ENCODE measurements at regions not wholly inside any gene's neighbourhood (a gene's known extent, or its start where the extent isn't known, plus 50 kb on each side); places are given as distances from the start of the nearest gene placed in this dataset.
"Not testable (repeated sequence)": the region's sequence is repeated elsewhere in the genome, so short reads cannot be mapped to it uniquely, and the experiment has no call there.

DNA sequence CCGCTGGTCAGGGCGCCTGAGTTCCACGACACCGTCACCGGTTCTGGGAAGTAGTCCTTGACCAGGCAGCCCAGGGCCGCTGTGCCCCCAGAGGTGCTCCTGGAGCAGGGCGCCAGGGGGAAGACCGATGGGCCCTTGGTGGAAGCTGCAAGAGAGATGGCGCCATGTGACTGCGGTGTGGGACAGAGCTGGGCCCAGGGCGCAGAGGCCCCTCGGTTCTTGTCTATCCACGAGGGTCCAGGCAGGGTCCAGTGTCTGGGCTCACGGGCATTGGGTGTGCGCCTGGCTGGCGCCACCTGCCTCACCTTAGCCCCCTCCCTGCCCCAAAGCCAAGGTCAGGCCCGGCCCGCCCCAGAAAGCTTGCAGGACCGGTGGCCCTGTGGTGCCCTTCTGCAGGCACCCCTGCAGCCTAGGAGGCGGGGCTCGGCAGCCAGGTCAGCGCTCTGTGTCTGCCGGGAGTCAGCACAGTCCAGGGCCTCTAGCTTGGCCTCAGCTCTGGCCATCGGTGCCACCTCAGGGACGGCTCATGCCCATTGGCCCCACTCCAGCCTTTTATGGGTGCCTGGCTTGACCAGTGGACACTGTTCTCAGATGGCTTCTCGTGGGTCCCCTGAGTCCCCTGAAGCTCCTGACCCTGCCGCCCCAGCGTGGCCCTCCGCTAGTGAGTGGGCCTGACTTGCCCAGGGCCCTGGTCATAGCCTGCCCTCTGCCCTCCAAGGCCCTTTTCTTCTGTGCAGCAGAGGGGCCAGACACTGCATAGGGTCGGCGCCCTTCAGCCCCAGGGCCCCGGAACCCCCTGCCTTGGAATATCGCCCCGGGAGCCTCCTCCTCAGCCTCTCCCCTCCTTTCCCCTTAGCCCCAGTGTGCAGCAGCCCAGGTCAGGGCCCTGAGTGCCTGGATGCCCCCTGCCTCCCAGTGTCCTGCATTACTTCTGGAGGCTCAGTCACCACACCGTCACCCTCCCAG lies 245.2 kb downstream of the TMEM121 start:
- in situ Hi-C loops (cut with MboI; ENCODE audit: low sequenced_read_pairs): not testable (repeated sequence)

DNA sequence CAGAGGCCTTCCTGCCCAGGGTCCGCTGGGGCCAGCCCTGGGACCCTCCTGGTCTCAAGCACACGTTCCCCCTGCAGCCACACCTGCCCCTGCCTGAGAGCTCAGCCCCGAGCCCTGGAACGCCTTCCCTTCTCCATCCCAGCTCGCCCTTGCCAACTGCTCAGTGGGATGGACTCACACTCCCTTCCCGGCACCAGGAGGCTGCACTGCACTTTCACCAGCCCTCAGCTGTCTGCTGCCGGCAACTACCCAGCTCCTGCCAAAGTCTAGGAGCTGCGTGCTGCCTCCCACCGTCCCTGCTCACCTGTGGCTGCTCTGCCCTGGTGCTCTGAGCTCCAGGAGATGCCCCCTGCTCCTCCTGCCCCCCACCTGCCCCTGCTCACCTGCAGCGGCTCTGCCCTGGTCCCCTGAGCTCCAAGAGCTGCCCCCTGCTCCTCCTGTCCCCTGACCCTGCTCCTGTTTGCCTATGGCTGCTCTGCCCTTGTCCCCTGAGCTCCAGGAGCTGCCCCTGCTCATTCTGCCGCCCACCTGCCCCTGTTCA lies 246.4 kb downstream of the TMEM121 start:
- in situ Hi-C loops (cut with MboI; ENCODE audit: low sequenced_read_pairs): not testable (repeated sequence)

DNA sequence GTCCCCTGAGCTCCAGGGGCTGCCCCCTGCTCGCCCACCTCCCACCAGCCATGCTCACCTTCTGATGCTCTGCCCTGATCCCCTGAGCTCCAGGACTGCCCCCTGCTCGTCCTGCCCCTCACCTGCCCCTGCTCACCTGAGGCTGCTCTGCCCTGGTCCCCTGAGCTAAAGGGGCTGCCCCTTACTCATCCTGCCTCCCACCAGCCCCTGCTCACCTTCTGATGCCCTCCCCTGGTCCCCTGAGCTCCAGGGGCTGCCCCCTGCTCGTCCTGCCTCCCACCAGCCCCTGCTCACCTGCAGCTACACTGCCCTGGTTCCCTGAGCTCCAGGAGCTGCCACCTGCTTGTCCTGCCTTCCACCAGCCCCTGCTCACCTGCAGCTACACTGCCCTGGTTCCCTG lies 247.2 kb downstream of the TMEM121 start:
- in situ Hi-C loops (cut with MboI; ENCODE audit: low sequenced_read_pairs): no loop called here

DNA sequence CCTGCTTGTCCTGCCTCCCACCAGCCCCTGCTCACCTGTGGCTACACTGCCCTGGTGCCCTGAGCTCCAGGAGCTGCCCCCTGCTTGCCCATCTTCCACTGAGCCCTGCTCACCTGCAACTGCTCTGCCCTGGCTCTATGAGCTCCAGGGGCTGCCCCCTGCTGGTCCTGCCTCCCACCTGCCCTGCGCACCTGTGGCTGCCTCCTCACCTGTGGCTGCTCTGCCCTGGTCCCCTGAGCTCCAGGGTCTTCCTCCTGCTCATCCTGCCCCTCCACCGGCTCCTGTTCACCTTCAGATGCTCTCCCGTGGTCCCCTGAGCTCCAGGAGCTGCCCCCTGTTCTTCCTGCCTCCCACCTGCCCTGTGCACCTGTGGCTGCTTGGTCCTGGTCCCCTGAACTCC lies 247.6 kb downstream of the TMEM121 start:
- in situ Hi-C loops (cut with MboI; ENCODE audit: low sequenced_read_pairs): no loop called here

DNA sequence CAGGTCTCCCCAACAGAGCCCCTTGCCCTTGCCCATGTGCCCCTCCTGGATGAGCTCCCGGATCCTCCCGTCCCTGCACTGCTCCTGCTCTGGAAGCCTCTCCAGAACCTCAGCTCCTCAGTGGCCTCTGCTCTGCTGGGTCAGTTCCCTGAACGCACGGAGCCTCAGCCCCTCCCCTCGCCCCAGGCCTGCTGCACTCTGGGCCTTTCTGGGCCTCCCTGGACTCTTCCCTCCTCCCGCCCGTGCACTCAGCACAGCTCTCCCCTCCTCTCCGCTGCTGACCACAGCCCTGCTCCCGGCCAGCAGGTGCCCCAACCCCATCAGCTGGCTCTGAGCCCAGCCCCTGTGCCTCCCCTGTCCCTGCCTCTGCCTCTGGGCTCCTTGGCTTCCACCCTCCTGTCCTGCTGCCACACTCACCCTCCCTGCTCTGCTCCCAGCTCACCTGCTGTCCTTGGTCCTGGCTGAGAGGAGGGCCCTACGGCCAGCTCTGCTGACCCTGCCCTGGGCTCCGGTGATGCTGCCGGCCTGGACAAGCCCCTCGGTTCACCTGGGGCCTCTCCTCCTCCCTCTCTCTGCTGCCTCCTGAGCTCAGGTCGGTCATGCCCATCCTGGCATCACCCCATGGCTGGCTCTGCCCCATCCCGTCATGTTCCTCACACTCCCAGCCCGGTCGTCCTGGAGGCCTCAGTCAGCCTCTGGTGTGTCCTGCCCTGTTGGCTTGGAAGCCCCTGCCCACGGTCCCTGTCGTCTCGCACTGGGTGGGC lies 248.4 kb downstream of the TMEM121 start:
- in situ Hi-C loops (cut with MboI; ENCODE audit: low sequenced_read_pairs): not testable (repeated sequence)

DNA sequence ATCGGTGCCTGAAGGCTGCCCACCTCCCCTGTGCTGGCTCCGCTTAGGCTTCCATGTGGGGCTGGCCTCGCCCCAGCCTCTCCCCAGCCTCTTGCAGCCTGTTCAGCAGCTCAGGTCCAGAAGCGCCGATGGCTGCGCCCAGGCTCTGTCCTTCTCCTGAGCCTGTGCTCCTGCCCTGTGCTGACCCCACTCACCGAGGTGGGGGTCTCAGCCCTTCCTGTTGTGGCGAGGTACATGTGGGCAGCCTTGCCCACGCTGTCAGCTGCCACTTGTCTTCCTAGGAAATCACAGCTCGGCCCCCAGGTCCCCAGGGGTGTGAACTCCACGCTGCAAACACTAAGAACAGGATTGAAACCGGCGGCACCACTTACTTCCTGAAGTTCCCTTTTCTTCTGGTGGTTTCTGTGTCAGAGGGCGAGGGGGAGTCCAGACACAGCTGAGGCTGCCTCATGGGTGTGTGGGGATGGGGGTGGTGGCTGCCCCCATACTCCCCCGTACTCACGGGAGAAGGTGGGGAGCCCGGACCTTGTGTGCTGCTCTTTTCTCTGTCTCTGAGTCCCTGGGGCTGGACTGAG lies 249.1 kb downstream of the TMEM121 start:
- in situ Hi-C loops (cut with MboI; ENCODE audit: low sequenced_read_pairs): not testable (repeated sequence)

DNA sequence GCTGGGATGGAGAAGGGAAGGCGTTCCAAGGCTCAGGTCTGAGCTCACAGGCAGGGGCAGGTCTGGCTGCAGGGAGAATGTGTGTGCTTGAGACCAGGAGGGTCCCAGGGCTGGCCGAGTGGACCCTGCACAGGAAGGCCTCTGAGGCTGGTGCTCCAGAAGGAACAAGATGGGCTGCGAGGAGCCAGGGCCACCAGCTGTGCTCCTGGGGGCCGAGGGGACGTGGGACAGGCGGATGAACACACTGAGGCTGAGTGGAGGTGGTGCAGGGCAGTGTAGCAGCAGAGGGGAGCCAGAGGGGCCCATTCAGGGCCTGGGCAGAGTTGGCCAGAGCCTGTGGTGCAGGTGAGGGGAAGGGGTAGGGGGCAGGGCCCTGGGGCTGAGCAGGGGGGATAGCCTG lies 249.7 kb downstream of the TMEM121 start:
- in situ Hi-C loops (cut with MboI; ENCODE audit: low sequenced_read_pairs): not testable (repeated sequence)

DNA sequence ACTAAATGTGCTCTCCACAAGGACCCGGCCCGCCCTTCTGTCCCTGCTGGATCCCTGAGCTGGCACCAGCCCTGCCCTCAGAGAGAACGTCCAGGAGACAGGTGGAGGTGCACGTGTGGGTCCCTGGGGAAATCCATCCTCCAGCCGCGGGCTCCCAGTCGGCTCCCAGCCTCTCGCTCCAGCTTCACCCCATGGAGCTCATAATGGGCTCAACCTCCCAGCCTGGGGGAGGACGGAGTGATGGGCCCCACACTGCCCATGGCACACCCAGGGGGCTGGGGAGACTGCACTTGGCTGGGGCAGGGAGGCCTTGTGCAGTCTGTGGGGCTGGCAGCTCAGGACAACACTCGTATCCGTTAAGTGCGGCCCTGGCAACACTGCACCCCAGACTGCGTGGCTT lies 250.5 kb downstream of the TMEM121 start:
- in situ Hi-C loops (cut with MboI; ENCODE audit: low sequenced_read_pairs): no loop called here

DNA sequence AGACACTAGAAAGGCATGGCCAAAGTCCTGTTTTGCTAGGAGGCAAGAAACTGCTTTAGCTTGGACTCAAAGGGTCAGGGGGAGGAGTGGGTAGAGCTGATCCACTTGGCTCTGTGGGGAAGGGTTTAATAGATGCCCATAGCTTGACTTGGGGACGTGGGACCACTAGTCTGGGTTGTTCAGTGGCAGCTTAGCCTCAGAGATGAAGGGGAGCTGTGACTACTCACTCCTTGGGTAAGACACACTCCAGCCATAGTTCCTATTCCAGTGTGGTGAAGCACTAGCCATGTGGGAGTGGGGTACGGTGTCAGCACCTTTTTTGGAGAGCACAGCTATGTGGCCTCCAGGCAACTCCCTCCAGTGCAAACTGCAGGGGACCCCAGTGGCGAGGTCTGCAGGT lies 257.3 kb downstream of the TMEM121 start:
- in situ Hi-C loops (cut with MboI; ENCODE audit: low sequenced_read_pairs): no loop called here

DNA sequence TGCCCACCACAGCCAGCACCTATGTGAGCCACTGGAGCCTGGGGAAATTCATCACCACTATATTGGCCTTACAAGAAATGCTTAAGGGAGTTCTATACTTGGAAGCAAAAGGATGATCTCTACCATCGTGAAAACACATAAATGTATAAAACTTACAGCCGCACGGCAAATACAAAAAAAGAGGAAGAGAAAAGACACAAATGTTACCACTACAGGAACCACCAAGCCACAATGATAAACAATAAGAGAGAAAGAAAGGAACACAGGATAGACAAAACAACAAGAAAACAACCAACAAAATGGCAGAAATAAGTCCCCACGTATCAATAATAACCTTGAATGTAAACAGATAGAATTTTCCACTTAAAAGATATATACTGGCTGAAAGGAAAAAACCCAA lies 267.5 kb downstream of the TMEM121 start:
- in situ Hi-C loops (cut with MboI; ENCODE audit: low sequenced_read_pairs): no loop called here

DNA sequence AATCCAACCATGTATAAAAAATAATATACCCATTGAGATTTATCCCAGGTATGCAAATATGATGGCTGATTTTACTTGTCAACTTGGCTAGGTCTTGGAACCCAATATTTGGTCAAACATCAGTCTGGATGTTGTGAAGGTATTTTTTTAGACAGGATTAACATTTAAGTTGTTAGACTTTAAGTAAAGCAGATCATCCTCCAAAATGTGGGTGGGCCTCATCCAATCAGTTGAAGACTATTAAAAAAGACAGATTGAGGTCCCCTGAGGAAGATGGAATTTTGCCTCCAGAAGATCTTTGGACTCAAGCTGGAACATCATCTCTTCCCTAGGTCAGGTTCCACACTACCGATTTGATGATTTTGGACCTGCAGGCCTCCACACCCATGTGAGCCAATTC lies 271.2 kb downstream of the TMEM121 start:
- in situ Hi-C loops (cut with MboI; ENCODE audit: low sequenced_read_pairs): no loop called here

DNA sequence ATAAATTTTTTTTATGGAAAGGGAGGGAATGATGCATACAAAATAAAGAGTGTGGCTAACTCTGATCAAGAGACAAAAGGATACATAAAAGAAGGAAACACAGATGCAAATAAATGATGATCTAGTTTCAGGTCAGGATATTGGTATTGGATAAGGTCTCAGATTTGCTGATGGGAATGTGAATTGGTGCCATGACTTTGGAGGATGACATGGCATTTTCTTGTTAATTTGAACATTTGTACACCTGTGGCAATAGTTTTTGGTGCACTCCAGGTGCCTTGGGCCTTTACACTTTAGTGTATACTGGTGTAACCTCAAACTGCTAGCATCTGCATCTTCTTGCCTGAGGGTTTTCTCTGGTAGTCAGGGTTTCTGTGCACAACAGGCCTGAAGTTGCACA lies 279.3 kb downstream of the TMEM121 start:
- in situ Hi-C loops (cut with MboI; ENCODE audit: low sequenced_read_pairs): no loop called here

DNA sequence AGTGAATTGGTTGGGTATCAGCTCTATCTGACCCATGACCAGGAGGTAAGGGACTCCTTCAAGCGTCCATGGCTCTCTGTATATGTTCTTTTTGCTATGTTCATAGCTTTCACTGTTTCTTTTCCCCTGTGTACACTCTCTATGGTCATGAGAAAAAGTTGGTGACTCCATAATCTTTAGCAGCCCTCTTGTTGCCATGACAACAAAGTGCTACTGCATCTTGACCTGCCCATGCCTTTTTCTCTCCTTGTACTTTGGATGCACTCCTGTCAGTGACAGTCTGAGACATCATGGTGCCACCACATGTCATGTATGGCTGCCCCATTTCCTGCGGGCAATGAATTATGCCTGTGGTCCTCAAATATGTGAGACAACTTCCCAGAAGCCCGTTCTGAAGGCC lies 280.2 kb downstream of the TMEM121 start:
- in situ Hi-C loops (cut with MboI; ENCODE audit: low sequenced_read_pairs): no loop called here

DNA sequence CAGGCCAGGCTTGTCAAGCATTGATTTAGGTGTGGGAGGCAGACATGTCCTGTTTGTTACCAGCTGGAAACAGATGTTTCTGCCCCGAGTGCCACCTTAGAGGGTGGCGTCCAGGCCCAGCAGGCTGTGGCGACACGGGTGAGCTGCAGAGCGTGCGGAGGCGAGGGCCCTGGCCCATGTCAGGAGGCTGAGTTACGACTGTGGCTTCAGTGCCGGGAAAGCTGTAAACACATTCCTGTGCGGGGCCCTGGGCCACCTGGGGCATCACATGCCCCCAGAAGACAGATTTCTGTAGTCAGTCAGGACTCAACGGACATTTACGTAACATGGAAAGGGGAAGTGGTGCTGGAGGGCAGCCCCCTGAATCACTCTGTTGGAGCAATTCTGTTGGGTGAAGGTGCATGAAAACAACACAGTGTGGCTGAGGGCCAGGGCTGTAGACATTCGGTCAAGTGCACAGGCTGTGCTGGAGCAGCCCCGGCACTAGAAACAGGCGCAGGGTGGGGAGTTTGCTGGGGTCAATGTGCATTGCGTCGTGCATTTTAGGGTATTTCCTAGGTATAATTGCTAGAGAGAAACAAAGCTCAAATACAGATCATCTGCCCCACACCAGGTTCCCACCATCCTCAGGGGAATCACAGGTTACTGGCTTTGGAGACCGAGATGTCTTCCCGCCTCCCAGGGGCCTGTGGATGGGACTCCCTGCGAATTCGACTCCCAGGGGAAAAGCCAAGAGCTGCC lies 291.8 kb downstream of the TMEM121 start:
- in situ Hi-C loops (cut with MboI; ENCODE audit: low sequenced_read_pairs): no loop called here

DNA sequence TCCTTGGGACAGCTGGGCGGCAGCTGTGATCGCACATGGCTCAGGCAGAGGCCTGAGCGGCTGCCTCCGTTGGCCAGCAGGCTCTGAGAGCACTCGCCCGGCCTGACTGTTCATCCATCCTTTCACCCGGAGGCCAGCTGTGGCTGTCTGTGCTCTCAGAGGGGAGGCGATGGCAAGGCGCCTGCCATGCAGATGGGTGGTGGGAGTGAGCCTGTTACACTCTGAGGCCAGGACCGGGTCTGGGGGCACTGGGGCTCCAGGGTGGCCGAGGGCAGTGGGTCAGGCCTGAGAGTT lies 292.3 kb downstream of the TMEM121 start:
- in situ Hi-C loops (cut with MboI; ENCODE audit: low sequenced_read_pairs): no loop called here

DNA sequence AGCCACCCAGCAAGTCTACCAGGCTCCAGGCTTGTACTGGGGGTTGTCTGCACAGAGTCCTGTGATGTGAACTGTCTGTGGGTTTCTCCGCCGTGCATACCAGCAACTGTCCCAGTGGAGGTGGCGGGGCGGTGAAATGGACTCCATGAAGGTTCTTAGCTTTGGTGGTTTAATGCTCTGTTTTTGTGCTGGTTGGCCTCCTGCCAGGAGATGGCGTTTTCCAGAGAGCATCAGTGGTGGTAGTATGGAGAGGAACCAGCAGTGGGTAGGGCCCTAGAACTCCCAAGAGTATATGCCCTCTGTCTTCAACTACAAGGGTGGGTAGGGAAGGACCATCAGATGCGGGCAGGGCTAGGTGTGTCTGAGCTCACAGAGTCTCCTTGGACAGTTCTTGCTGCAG lies 303.8 kb downstream of the TMEM121 start:
- in situ Hi-C loops (cut with MboI; ENCODE audit: low sequenced_read_pairs): no loop called here

DNA sequence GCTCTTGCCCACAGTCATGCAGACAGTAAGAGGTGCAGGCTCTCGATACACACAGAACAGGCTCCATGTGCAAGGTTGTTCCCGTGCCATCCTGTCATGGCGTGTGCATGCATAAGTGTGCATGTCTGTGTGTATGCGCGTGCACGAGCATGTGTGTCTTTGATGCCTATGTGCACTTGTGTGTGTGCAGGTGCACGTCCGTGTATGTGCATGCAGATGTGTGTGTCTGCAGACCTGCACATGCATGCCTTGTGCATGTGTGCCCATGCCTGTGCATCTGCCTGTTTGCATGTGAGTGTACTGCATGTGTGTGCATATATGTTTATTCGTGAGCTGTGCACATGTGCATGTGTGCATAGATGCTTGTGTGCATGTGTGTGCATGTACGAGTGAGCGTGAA lies 309.8 kb downstream of the TMEM121 start:
- in situ Hi-C loops (cut with MboI; ENCODE audit: low sequenced_read_pairs): no loop called here

DNA sequence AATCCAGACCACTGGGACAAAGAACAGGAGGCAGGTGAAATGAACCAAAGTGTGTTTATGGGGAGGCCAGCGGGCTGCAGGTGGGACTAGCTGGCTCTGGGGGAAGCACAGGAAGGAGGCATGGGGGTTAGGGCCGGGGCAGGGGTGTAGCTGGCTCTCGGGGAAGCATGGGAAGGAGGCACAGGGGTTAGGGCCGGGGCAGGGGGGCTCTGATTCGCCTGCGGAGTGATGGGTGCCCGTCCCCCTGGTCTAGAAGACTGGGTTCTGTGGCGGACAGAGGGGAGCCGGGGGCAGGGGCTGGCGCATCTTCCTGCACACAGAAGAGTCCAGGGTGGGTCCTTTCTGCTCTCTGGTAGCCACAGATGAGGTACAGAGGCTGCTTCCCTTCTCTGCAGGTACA lies 310.3 kb downstream of the TMEM121 start:
- in situ Hi-C loops (cut with MboI; ENCODE audit: low sequenced_read_pairs): no loop called here

DNA sequence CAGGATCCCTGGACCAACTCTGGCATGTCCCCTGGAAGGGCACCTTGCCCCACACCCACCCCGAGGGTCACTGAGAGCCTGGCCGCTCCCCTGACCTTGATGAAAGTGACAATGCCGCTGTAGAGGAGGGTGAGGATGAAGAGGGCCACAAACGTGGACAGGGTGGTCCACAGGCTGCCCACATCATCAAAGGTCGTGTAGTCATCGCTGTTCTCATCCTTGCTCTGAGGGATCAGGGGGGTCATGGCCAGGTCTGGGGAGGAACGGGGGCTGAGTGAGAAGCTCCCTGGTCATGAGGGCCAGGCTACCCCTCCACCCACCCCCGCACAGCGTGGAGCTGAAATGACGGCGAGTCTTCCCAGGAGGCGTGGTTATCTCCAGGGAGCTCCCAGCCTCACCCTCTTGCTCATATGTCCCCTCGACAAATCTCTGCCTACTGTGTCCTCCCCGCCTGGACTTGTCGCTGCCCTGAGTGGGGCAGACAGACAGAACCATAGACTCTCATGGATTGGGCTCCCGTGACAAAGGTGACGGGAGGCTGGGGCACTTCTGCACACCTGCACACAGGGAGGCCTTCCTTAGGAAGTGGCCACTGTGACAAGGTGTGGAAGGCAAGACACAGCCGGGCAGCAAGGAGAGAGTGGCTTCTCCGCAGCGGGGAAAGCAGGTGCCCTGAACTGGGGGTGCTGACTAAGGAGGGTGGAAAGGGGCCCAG lies 311.1 kb downstream of the TMEM121 start:
- in situ Hi-C loops (cut with MboI; ENCODE audit: low sequenced_read_pairs): no loop called here

DNA sequence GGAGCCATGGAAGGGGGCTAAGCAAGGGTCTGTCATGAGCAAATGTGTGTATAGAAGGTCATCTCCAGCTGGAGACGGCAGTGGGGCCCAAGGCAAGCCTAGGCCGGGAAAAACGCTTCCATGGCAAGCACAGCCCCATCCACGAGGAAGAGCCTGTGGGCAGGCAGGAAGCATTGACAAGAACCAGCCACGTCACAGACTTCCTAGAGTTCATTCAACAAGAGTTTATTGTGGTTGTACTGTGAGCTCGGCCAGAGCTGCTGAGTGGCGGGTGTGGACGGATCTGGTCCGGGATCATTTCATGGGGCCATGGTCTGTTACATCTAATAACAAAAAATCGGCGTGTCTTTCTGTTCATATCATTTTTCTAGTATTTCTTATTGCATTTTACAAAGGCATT lies 311.7 kb downstream of the TMEM121 start:
- in situ Hi-C loops (cut with MboI; ENCODE audit: low sequenced_read_pairs): no loop called here
